ENCODE measurements at regions not wholly inside any gene's neighbourhood (a gene's known extent, or its start where the extent isn't known, plus 50 kb on each side); places are given as distances from the start of the nearest gene placed in this dataset.
"Not testable (repeated sequence)": the region's sequence is repeated elsewhere in the genome, so short reads cannot be mapped to it uniquely, and the experiment has no call there.

GRCh38 chr7:41573443-41573842, 129.4 kb downstream of the INHBA start:
- no peak overlapping the region for H3K4me3 Mint-ChIP-seq
- peaks cover 0 to 1% of the 10 kb centered on the region in 2 donors for H3K36me3 Mint-ChIP-seq (ENCODE audit: insufficient read depth in 2 of 2)
- ATAC-seq (replicated peaks in 1 of 2) = no peak
- H3K27ac Mint-ChIP-seq = no peak overlapping the region
- no peaks in the 10 kb centered on the region for H3K4me1 Mint-ChIP-seq (ENCODE audit: low read depth)
- peaks cover 7 to 8% of the 10 kb centered on the region in 2 donors for H3K9me3 Mint-ChIP-seq
- H3K27me3 Mint-ChIP-seq (ENCODE audit: low read depth) = no peaks in the 10 kb centered on the region
- no peak for DNase-seq

GRCh38 chr7:41573015-41573414, 129.9 kb downstream of the INHBA start:
- no peak overlapping the region for H3K4me3 Mint-ChIP-seq
- H3K36me3 Mint-ChIP-seq (ENCODE audit: insufficient read depth in 2 of 2) = peaks cover 0 to 1% of the 10 kb centered on the region in 2 donors
- H3K27ac Mint-ChIP-seq = no peak overlapping the region

GRCh38 chr7:41571573-41571972, 131.3 kb downstream of the INHBA start:
- H3K27me3 Mint-ChIP-seq (ENCODE audit: low read depth) = no peaks in the 10 kb centered on the region
- no peaks in the 10 kb centered on the region for H3K4me1 Mint-ChIP-seq (ENCODE audit: low read depth)
- H3K27ac Mint-ChIP-seq = no peak overlapping the region
- no peak for DNase-seq
- peaks cover 3 to 4% of the 10 kb centered on the region in 2 donors for H3K9me3 Mint-ChIP-seq
- ATAC-seq (replicated peaks in 1 of 2) = no peak
- peaks cover 0 to 1% of the 10 kb centered on the region in 2 donors for H3K36me3 Mint-ChIP-seq (ENCODE audit: insufficient read depth in 2 of 2)
- no peak overlapping the region for H3K4me3 Mint-ChIP-seq

More at GRCh38 chr7:41573015-41573414, 129.9 kb downstream of the INHBA start:
- Mint-ChIP-seq H3K9me3 (peaks cover 7 to 8% of the 10 kb centered on the region in 2 donors), H3K27me3 (ENCODE audit: low read depth) (no peaks in the 10 kb centered on the region), H3K4me1 (ENCODE audit: low read depth) (no peaks in the 10 kb centered on the region)
- DNase-seq = no peak
- ATAC-seq (replicated peaks in 1 of 2) = no peak

GRCh38 chr7:41570766-41571165, 132.1 kb downstream of the INHBA start:
- Mint-ChIP-seq H3K9me3 (peaks cover 1 to 4% of the 10 kb centered on the region in 2 donors), H3K36me3 (ENCODE audit: insufficient read depth in 2 of 2) (peaks cover 0 to 1% of the 10 kb centered on the region in 2 donors), H3K27ac (no peak overlapping the region), H3K27me3 (ENCODE audit: low read depth) (no peaks in the 10 kb centered on the region), H3K4me1 (ENCODE audit: low read depth) (no peaks in the 10 kb centered on the region), H3K4me3 (no peak overlapping the region)
- no peak for DNase-seq
- ATAC-seq (replicated peaks in 1 of 2) = no peak

GRCh38 chr7:41568135-41568534, 134.8 kb downstream of the INHBA start:
- peaks cover 3 to 5% of the 10 kb centered on the region in 2 donors for H3K9me3 Mint-ChIP-seq
- H3K36me3 Mint-ChIP-seq (ENCODE audit: insufficient read depth in 2 of 2) = no peaks in the 10 kb centered on the region
- DNase-seq (no peak), ATAC-seq (replicated peaks in 1 of 2) (no peak)
- H3K27ac Mint-ChIP-seq = no peak overlapping the region
- H3K4me1 Mint-ChIP-seq (ENCODE audit: low read depth) = no peaks in the 10 kb centered on the region
- no peak overlapping the region for H3K4me3 Mint-ChIP-seq
- no peaks in the 10 kb centered on the region for H3K27me3 Mint-ChIP-seq (ENCODE audit: low read depth)

GRCh38 chr7:41567731-41568114, 135.2 kb downstream of the INHBA start:
- DNase-seq = no peak
- peaks cover 3 to 5% of the 10 kb centered on the region in 2 donors for H3K9me3 Mint-ChIP-seq
- no peaks in the 10 kb centered on the region for H3K4me1 Mint-ChIP-seq (ENCODE audit: low read depth)
- H3K27me3 Mint-ChIP-seq (ENCODE audit: low read depth) = no peaks in the 10 kb centered on the region
- H3K4me3 Mint-ChIP-seq = no peak overlapping the region
- H3K36me3 Mint-ChIP-seq (ENCODE audit: insufficient read depth in 2 of 2) = no peaks in the 10 kb centered on the region
- no peak for ATAC-seq (replicated peaks in 1 of 2)
- H3K27ac Mint-ChIP-seq = no peak overlapping the region

- no peak for ATAC-seq (replicated peaks in 1 of 2)
- DNase-seq = no peak
- no peak overlapping the region for H3K27ac Mint-ChIP-seq
- H3K27me3 Mint-ChIP-seq (ENCODE audit: low read depth) = no peaks in the 10 kb centered on the region
- peaks cover 3 to 6% of the 10 kb centered on the region in 2 donors for H3K9me3 Mint-ChIP-seq
- H3K4me1 Mint-ChIP-seq (ENCODE audit: low read depth) = no peaks in the 10 kb centered on the region
- no peaks in the 10 kb centered on the region for H3K36me3 Mint-ChIP-seq (ENCODE audit: insufficient read depth in 2 of 2)
- H3K4me3 Mint-ChIP-seq = no peak overlapping the region
Measured at GRCh38 chr7:41567031-41567730, 135.7 kb downstream of the INHBA start.

GRCh38 chr7:41566581-41566980, 136.3 kb downstream of the INHBA start:
- no peaks in the 10 kb centered on the region for H3K4me1 Mint-ChIP-seq (ENCODE audit: low read depth)
- H3K27me3 Mint-ChIP-seq (ENCODE audit: low read depth) = no peaks in the 10 kb centered on the region
- no peak for DNase-seq
- peaks cover 3 to 6% of the 10 kb centered on the region in 2 donors for H3K9me3 Mint-ChIP-seq
- ATAC-seq (replicated peaks in 1 of 2) = no peak
- no peak overlapping the region for H3K27ac Mint-ChIP-seq
- H3K4me3 Mint-ChIP-seq = no peak overlapping the region
- H3K36me3 Mint-ChIP-seq (ENCODE audit: insufficient read depth in 2 of 2) = no peaks in the 10 kb centered on the region

- no peaks in the 10 kb centered on the region for H3K4me1 Mint-ChIP-seq (ENCODE audit: low read depth)
- H3K9me3 Mint-ChIP-seq = peaks cover 3 to 4% of the 10 kb centered on the region in 2 donors
- DNase-seq (no peak), ATAC-seq (replicated peaks in 1 of 2) (no peak)
- no peaks in the 10 kb centered on the region for H3K36me3 Mint-ChIP-seq (ENCODE audit: insufficient read depth in 2 of 2)
- H3K27me3 Mint-ChIP-seq (ENCODE audit: low read depth) = no peaks in the 10 kb centered on the region
- H3K27ac Mint-ChIP-seq = no peak overlapping the region
- H3K4me3 Mint-ChIP-seq = no peak overlapping the region
Measured at GRCh38 chr7:41565655-41566054, 137.2 kb downstream of the INHBA start.

- DNase-seq = no peak
- ATAC-seq (replicated peaks in 1 of 2) = no peak
- H3K4me1 Mint-ChIP-seq (ENCODE audit: low read depth) = no peaks in the 10 kb centered on the region
- H3K4me3 Mint-ChIP-seq = no peak overlapping the region
- H3K27me3 Mint-ChIP-seq (ENCODE audit: low read depth) = no peaks in the 10 kb centered on the region
- H3K36me3 Mint-ChIP-seq (ENCODE audit: insufficient read depth in 2 of 2) = no peaks in the 10 kb centered on the region
- H3K9me3 Mint-ChIP-seq = peaks cover 9 to 14% of the 10 kb centered on the region in 2 donors
- H3K27ac Mint-ChIP-seq = no peak overlapping the region
Measured at GRCh38 chr7:41559426-41559825, 143.5 kb downstream of the INHBA start.

- H3K27me3 Mint-ChIP-seq (ENCODE audit: low read depth) = no peaks in the 10 kb centered on the region
- no peaks in the 10 kb centered on the region for H3K36me3 Mint-ChIP-seq (ENCODE audit: insufficient read depth in 2 of 2)
- DNase-seq (no peak), ATAC-seq (replicated peaks in 1 of 2) (no peak)
- peaks cover 5 to 16% of the 10 kb centered on the region in 2 donors for H3K9me3 Mint-ChIP-seq
- no peaks in the 10 kb centered on the region for H3K4me1 Mint-ChIP-seq (ENCODE audit: low read depth)
- no peak overlapping the region for H3K4me3 Mint-ChIP-seq
- H3K27ac Mint-ChIP-seq = no peak overlapping the region
Measured at GRCh38 chr7:41554481-41554880, 148.4 kb downstream of the INHBA start.

GRCh38 chr7:41550046-41550445, 152.8 kb downstream of the INHBA start:
- H3K4me3 Mint-ChIP-seq; H3K4me1 Mint-ChIP-seq (ENCODE audit: low read depth); H3K27ac Mint-ChIP-seq; H3K36me3 Mint-ChIP-seq (ENCODE audit: insufficient read depth in 2 of 2); ATAC-seq (replicated peaks in 1 of 2); DNase-seq; H3K27me3 Mint-ChIP-seq (ENCODE audit: low read depth); H3K9me3 Mint-ChIP-seq: not testable (repeated sequence)

GRCh38 chr7:41544241-41544640, 158.6 kb downstream of the INHBA start:
- ATAC-seq (replicated peaks in 1 of 2) (no peak), DNase-seq (no peak)
- no peaks in the 10 kb centered on the region for H3K36me3 Mint-ChIP-seq (ENCODE audit: insufficient read depth in 2 of 2)
- no peaks in the 10 kb centered on the region for H3K4me1 Mint-ChIP-seq (ENCODE audit: low read depth)
- no peaks in the 10 kb centered on the region for H3K27me3 Mint-ChIP-seq (ENCODE audit: low read depth)
- no peak overlapping the region for H3K27ac Mint-ChIP-seq
- peaks cover 2 to 6% of the 10 kb centered on the region in 2 donors for H3K9me3 Mint-ChIP-seq
- no peak overlapping the region for H3K4me3 Mint-ChIP-seq

- Mint-ChIP-seq H3K27ac (no peak overlapping the region), H3K9me3 (peaks cover 0 to 6% of the 10 kb centered on the region in 2 donors), H3K4me3 (no peak overlapping the region), H3K4me1 (ENCODE audit: low read depth) (no peaks in the 10 kb centered on the region), H3K27me3 (ENCODE audit: low read depth) (no peaks in the 10 kb centered on the region), H3K36me3 (ENCODE audit: insufficient read depth in 2 of 2) (no peaks in the 10 kb centered on the region)
- ATAC-seq (replicated peaks in 1 of 2) (no peak), DNase-seq (no peak)
Measured at GRCh38 chr7:41540601-41541000, 162.3 kb downstream of the INHBA start.

Data from activated T-cell treated with anti-CD3 and anti-CD28 coated beads, Interleukin-2, amount 50 U/mL, for 72 hours (primary cell).